Body of pancreas (tissue), 4 donors: ENCODE measurements at regions not wholly inside any gene's neighbourhood (a gene's known extent, or its start where the extent isn't known, plus 50 kb on each side); places are given as distances from the start of the nearest gene placed in this dataset.

Source experiments
- ATAC-seq: fragments of 150-250 bp; one replicate; pipeline ENCODE4 v1.9.1; 2016
- DNase-seq, 4 donors: peaks; one replicate each; pipeline ENCODE4 v3.0.0-alpha.2; 2019
- H3K27ac ChIP-seq, 4 donors: fragments of 200-600 bp; sonication (generic); 1 replicate in 3 of 4; 2 replicates in 1 of 4; pipeline versions ENCODE4 v1.5.1 to v1.6.1; 2016 to 2019; ENCODE audit warnings: mild to moderate bottlenecking in 1 of 4, mixed read lengths in 1 of 4, moderate library complexity in 1 of 4
- H3K27me3 ChIP-seq, 2 donors: fragments of 200-600 bp; sonication (generic); one replicate each; pipeline ENCODE4 v1.6.0; 2016; ENCODE audit warnings: mild to moderate bottlenecking in 1 of 2
- H3K36me3 ChIP-seq, 2 donors: fragments of 200-600 bp; sonication (generic); replicated peaks in 1 of 2; 2 replicates each; pipeline ENCODE4 v1.5.1; 2016; ENCODE audit warnings: low read depth in 2 of 2; ENCODE audit not compliant: insufficient read depth in 1 of 2
- H3K4me1 ChIP-seq: fragments of 200-600 bp; sonication (generic); one replicate; pipeline ENCODE4 v1.6.0; 2016
- H3K4me3 ChIP-seq, 2 donors: fragments of 200-600 bp; sonication (generic); 1 replicate in 1 of 2; 2 replicates in 1 of 2; pipeline ENCODE4 v1.5.1; 2016 to 2019
- H3K9me3 ChIP-seq, 3 donors: fragments of 200-600 bp; sonication (generic); 1 replicate in 2 of 3; 2 replicates in 1 of 3; pipeline ENCODE4 v1.5.1; 2016
- POLR2A ChIP-seq, 3 donors: fragments of 450-650 bp; IDR thresholded peaks; one replicate each; pipeline ENCODE4 v1.6.1; 2016; ENCODE audit warnings: antibody characterized with exemption in 3 of 3, mild to moderate bottlenecking in 2 of 3
- WGBS, 2 donors: methylation state at CpG; one replicate each; pipeline ENCODE4 v1.1.5; 2017; 5-methylcytosine and 5-hydroxymethylcytosine counted together
- intact Hi-C: fragments of 100-400 bp; cut with DNase I; formaldehyde crosslinking; loops from one replicate; pipeline ENCODE4 v1.15.1; 2023
- TF ChIP-seq, protein P1 (sequence below), 7 experiments: fragments of 450-650 bp in 4 of 7; fragments of 200-600 bp in 3 of 7; sonication (generic) in 3 of 7; IDR thresholded peaks; one replicate each; pipeline ENCODE4 v1.5.1; 2016 to 2019; ENCODE audit warnings: antibody characterized with exemption in 7 of 7

GRCh38 chr1:3988431-3988830, 88.4 kb upstream of the C1orf174 start:
- H3K4me3 ChIP-seq, result no peak overlapping the region
- DNase-seq, result no peak
- 67 to 75% methylated on average over 7 of the region's 7 CpGs for WGBS, 2 donors
- H3K27me3 ChIP-seq, result no peaks in the 10 kb centered on the region
- no peaks in the 10 kb centered on the region for H3K36me3 ChIP-seq
- no peaks in the 10 kb centered on the region for H3K9me3 ChIP-seq
- ATAC-seq, result no peak
- H3K27ac ChIP-seq, result no peak overlapping the region
- no peak for TF ChIP-seq POLR2A (IDR thresholded peaks at IDR 0.05)
- TF ChIP-seq, protein P1, sequence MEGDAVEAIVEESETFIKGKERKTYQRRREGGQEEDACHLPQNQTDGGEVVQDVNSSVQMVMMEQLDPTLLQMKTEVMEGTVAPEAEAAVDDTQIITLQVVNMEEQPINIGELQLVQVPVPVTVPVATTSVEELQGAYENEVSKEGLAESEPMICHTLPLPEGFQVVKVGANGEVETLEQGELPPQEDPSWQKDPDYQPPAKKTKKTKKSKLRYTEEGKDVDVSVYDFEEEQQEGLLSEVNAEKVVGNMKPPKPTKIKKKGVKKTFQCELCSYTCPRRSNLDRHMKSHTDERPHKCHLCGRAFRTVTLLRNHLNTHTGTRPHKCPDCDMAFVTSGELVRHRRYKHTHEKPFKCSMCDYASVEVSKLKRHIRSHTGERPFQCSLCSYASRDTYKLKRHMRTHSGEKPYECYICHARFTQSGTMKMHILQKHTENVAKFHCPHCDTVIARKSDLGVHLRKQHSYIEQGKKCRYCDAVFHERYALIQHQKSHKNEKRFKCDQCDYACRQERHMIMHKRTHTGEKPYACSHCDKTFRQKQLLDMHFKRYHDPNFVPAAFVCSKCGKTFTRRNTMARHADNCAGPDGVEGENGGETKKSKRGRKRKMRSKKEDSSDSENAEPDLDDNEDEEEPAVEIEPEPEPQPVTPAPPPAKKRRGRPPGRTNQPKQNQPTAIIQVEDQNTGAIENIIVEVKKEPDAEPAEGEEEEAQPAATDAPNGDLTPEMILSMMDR (IDR thresholded peaks at IDR 0.05), result no peak
- intact Hi-C loops, result no loop called here
- H3K4me1 ChIP-seq, result no peaks in the 10 kb centered on the region

- no peaks in the 10 kb centered on the region for H3K4me1 ChIP-seq
- DNase-seq, result no peak
- no peak overlapping the region for H3K27ac ChIP-seq
- TF ChIP-seq POLR2A (IDR thresholded peaks at IDR 0.05), result no peak
- TF ChIP-seq, protein P1 (IDR thresholded peaks at IDR 0.05), result no peak
- 78 to 87% methylated on average over 2 of the region's 2 CpGs for WGBS, 2 donors
- ATAC-seq, result no peak
- intact Hi-C loops, result no loop called here
- H3K4me3 ChIP-seq, result no peak overlapping the region
- H3K36me3 ChIP-seq, result no peaks in the 10 kb centered on the region
- H3K9me3 ChIP-seq, result no peaks in the 10 kb centered on the region
- H3K27me3 ChIP-seq, result no peaks in the 10 kb centered on the region
These were observed 89.4 kb upstream of the C1orf174 start for GRCh38 chr1:3989465-3989864.

DNA sequence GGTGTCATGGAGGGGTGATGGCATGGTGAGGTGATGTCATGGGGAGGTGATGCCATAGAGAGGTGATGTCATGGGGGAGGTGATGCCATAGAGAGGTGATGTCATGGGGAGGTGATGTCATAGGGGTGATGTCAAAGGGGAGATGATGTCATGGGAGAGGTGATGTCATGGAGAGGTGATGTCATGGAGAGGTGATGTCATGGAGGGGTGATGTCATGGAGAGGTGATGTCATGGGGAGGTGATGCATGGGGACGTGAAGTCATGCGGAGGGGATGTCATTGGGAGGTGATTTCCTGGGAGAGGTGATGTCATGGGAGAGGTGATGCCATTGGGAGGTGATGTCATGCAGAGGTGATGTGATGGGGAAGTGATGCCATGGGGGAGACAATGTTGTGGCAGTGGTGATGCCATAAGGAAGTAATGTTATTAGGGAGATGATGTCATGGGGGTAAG, 92.1 kb upstream of the C1orf174 start:
- H3K27me3 ChIP-seq, result no peaks in the 10 kb centered on the region
- H3K9me3 ChIP-seq, result no peaks in the 10 kb centered on the region
- H3K4me1 ChIP-seq, result no peaks in the 10 kb centered on the region
- intact Hi-C loops, result no loop called here
- ATAC-seq, result no peak
- 72 to 84% methylated on average over 2 of the region's 2 CpGs for whole genome bisulfite sequencing, 2 donors
- H3K27ac ChIP-seq, result no peak overlapping the region
- TF ChIP-seq, protein P1 (IDR thresholded peaks at IDR 0.05), result no peak
- no peak for TF ChIP-seq POLR2A (IDR thresholded peaks at IDR 0.05)
- no peaks in the 10 kb centered on the region for H3K36me3 ChIP-seq
- DNase-seq, result no peak
- no peak overlapping the region for H3K4me3 ChIP-seq

DNA sequence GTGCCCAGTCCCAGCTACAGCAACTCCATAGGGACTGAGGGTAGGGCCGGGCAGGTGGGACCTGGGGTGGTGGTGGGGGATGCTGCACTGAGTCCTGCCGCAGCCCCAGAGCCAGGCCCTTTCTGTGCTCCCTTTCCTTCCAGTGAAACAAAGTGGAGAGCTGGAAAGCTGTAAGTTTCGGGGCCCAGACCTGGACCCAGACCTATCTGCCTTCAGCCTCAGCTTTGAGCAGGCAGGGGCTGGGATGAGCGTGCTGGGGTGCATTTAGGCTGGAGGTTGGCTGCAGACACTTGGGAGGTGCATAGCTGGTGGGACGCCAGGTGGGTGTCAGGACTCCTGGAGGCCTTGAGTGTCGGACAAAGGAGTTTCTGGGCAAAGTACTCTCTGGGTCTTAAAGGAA, 92.7 kb upstream of the C1orf174 start:
- Histone ChIP-seq H3K4me1 (no peaks in the 10 kb centered on the region), H3K27me3 (no peaks in the 10 kb centered on the region), H3K36me3 (no peaks in the 10 kb centered on the region), H3K9me3 (no peaks in the 10 kb centered on the region), H3K4me3 (no peak overlapping the region), H3K27ac (no peak overlapping the region)
- TF ChIP-seq POLR2A (IDR thresholded peaks at IDR 0.05), result no peak
- TF ChIP-seq, protein P1 (IDR thresholded peaks at IDR 0.05), result no peak
- 54 to 63% methylated on average over 4 to 6 of the region's 6 CpGs for WGBS, 2 donors
- intact Hi-C loops, result no loop called here
- ATAC-seq (no peak), DNase-seq (no peak)

DNA sequence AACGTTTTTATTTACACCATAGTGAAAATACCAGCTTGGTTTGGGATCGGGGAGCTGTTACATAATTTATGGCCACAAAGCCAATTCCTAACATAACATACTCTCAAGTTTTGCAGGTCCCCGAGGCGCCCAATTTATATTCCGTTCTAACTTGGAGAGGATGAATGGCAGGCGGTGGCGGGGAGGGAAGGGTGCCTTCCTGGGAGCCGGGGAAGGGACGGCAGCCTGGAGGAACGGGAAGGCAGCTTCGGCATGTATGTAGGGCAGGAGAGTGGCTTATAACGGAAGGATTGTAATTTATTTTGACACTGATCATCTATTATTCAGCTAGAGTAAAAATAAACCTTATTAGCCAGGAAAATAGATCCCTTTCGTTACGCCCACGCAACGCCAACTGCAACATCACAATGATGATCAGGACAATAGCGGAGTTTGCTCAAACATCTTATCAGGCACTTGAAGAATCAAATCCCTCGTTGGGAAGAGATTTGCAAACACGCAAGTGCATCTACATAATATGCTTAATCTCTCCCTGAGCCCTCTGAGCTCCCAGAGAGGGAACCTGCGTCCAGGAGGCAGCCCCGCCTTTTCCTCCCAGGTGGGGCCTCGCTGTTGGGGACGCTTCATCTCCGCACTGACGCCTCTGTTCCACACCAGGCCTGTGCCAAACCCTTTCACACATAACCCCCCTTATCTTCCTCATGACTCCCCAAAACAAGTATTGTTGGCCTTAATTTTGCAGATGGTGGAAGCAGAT, 93.7 kb upstream of the C1orf174 start:
- Histone ChIP-seq H3K9me3 (no peaks in the 10 kb centered on the region), H3K4me3 (no peak overlapping the region), H3K27me3 (no peaks in the 10 kb centered on the region), H3K4me1 (no peaks in the 10 kb centered on the region), H3K27ac (no peak overlapping the region), H3K36me3 (no peaks in the 10 kb centered on the region)
- WGBS, 2 donors, result 42 to 48% methylated on average over 25 of the region's 25 CpGs
- no peak for TF ChIP-seq POLR2A (IDR thresholded peaks at IDR 0.05)
- TF ChIP-seq, protein P1 (IDR thresholded peaks at IDR 0.05), result no peak
- intact Hi-C loops, result no loop called here
- DNase-seq (no peak), ATAC-seq (no peak)
